IPS-18a (cell line): ENCODE measurements at regions not wholly inside any gene's neighbourhood (a gene's known extent, or its start where the extent isn't known, plus 50 kb on each side); places are given as distances from the start of the nearest gene placed in this dataset.

ENCODE experiments used
- H3K27ac ChIP-seq: one replicate; pipeline ENCODE4 v1.5.1; 2013; ENCODE audit warnings: low read length
- H3K27me3 ChIP-seq: one replicate; pipeline ENCODE4 v1.6.1; 2013; ENCODE audit warnings: mild to moderate bottlenecking, low read length; ENCODE audit not compliant: control insufficient read depth, insufficient read depth
- H3K36me3 ChIP-seq: one replicate; pipeline ENCODE4 v1.6.1; 2013; ENCODE audit warnings: low read depth, low read length; ENCODE audit not compliant: control insufficient read depth
- H3K4me1 ChIP-seq: one replicate; pipeline ENCODE4 v1.6.1; 2013; ENCODE audit warnings: low read depth, low read length; ENCODE audit not compliant: control insufficient read depth
- H3K4me3 ChIP-seq: one replicate; pipeline ENCODE4 v1.5.1; 2013; ENCODE audit warnings: low read length
- H3K9ac ChIP-seq: one replicate; pipeline ENCODE4 v1.6.1; 2013; ENCODE audit warnings: mild to moderate bottlenecking, low read length, moderate library complexity
- H3K9me3 ChIP-seq: one replicate; pipeline ENCODE4 v1.6.1; 2013; ENCODE audit warnings: low read depth, low read length; ENCODE audit not compliant: control insufficient read depth

DNA sequence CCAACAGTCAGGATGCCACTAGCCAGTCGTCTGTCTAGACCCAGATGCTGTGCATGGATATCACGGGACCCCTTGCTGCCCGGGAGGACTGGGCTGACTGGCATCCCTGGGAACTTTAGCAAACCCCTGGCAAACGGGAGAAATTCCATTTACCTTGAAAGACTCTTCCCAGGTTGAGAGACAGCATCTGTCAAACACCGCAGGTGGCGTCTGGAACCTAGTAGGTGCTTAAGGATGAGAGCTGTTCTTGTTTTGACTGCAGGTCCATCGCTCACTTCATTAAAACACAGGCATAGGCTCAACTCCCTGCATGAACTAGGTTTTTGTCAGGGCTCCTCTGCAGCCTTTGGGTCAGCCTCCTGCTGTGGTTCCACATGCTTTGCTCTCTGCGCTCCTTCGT lies 546.3 kb downstream of the BCL11B start:
- Histone ChIP-seq H3K27me3 (no peaks in the 10 kb centered on the region), H3K9me3 (no peaks in the 10 kb centered on the region), H3K27ac (no peak overlapping the region), H3K4me1 (peaks cover 7% of the 10 kb centered on the region), H3K36me3 (no peaks in the 10 kb centered on the region), H3K9ac (no peak overlapping the region), H3K4me3 (no peak overlapping the region)

DNA sequence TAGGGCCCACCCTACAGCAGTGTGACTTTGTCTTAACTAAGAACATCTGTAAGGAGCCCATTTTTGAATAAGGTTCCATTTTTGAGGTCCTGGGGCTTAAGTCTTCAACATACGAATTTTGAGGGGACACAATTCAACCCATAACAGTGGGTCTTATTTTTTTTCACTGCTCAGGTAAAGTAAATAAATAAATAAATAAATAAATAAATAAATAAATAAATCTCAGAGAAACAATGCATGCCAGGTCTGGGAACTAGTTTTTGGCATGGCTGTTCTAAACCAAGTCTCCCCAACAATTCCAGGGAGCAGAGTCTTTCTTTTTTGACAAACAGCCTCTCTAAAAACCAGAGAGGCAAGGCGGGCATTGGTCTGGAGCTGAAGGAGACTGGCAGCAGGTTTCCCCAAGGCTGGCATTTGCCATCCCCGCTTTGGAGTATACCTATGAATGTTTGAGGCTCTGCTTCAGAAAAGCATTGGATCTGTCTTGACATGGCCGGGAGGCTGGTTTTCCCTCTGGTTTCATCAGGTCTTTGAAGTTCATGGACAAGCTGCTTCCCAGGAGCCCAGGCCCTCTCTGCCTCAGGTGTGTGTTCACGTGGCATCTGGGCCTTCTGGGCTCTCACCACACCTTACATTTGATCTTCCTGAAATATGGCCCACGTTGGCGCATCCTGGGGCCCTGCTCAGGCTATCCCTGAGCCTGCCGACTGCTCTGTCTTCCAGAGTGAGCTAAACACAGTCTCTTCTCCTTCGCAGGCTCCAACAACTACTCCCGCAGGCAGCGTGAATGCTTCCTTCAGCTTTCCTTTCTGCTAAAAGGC lies 545.2 kb downstream of the BCL11B start:
- Histone ChIP-seq H3K4me1 (peaks cover 7% of the 10 kb centered on the region), H3K27ac (no peak overlapping the region), H3K27me3 (no peaks in the 10 kb centered on the region)

DNA sequence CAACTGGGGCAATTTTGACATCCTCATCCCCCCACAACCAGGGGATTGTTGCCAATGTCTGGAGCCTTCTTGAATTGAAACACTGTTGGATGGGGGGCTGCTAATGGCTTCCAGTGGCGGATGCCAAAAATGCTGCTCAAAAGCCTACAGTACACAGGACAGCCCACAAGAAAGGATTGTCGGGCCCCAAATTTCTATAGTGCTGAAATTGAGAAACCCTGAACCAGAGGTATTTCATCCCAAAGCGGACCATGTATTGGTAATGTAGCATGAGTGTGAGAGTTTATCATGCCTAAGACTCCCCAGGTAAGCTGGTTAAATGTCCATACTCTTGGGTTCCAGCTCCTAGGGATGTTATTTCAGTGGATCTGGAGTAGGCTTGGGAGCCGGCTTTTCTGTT lies 544.0 kb downstream of the BCL11B start:
- Histone ChIP-seq H3K27me3 (no peaks in the 10 kb centered on the region), H3K27ac (no peak overlapping the region), H3K9me3 (no peaks in the 10 kb centered on the region), H3K36me3 (no peaks in the 10 kb centered on the region), H3K9ac (no peak overlapping the region), H3K4me1 (peaks cover 7% of the 10 kb centered on the region), H3K4me3 (no peak overlapping the region)

More for the DNA sequence above, 545.2 kb downstream of the BCL11B start:
- H3K4me3 ChIP-seq = no peak overlapping the region
- H3K36me3 ChIP-seq = no peaks in the 10 kb centered on the region
- H3K9ac ChIP-seq = no peak overlapping the region
- H3K9me3 ChIP-seq = no peaks in the 10 kb centered on the region

DNA sequence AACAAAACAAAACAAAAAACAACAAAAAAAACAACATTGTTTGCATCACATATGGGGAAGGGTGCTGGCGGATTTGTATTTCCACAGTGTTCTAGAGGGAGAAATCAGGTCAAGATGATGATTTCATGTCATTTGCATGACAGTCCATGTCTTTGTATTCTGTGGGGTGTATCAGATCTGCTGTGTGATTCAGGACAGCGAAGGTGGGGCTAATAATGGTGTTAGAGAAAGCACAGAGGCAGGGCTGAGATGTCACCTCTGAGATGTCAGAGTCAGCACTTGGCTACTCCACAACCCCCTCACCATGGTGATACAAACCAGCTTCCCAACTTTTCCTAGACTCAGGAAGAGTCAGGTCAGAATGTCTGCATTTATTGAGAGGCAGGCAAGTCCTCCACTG lies 543.2 kb downstream of the BCL11B start:
- Histone ChIP-seq H3K4me3 (no peak overlapping the region), H3K27ac (no peak overlapping the region), H3K36me3 (no peaks in the 10 kb centered on the region), H3K9me3 (no peaks in the 10 kb centered on the region), H3K27me3 (no peaks in the 10 kb centered on the region), H3K4me1 (peaks cover 7% of the 10 kb centered on the region), H3K9ac (no peak overlapping the region)

DNA sequence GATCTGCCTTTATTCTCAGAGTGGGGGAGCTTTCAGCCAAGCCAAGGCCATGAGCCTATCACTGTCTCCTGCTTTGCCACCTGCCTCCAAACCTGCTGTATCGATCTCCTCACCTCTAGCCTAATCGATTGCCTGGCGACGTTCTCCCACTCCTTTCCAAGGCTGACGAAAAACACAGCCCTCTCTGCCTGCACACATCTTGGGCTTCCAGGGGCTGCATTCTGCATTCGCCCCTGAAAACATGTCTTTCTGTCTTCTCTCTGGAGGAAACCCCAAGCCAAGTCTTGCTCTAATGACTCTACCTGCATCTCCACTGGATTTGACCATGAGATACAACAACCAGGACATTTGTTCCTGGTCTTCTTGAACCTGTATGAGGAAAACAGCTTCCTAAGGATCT lies 540.7 kb downstream of the BCL11B start:
- no peaks in the 10 kb centered on the region for H3K4me1 ChIP-seq
- no peaks in the 10 kb centered on the region for H3K9me3 ChIP-seq
- H3K36me3 ChIP-seq = no peaks in the 10 kb centered on the region
- H3K4me3 ChIP-seq = no peak overlapping the region
- H3K27ac ChIP-seq = no peak overlapping the region
- no peaks in the 10 kb centered on the region for H3K27me3 ChIP-seq
- no peak overlapping the region for H3K9ac ChIP-seq

DNA sequence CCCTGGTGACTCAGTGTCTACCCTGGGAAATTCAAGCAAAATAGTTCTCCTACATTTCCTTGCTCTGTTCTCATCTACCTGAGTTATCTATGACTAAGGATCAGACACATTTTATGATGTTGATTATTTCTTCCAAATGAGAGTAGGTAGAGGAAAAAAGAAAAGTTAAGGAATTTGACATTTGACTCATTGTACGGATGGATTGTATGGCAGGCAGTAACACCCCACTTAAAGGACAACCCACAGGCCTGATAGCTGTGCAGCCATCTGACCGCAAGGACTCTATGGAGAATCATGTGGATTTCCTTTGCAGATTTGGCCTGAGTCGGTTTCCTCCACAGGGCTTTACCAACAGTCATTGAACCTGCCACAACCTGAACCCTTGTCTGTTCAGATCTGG lies 540.3 kb downstream of the BCL11B start:
- H3K4me1 ChIP-seq = no peaks in the 10 kb centered on the region
- no peaks in the 10 kb centered on the region for H3K27me3 ChIP-seq
- H3K9ac ChIP-seq = no peak overlapping the region
- no peak overlapping the region for H3K4me3 ChIP-seq
- H3K9me3 ChIP-seq = no peaks in the 10 kb centered on the region
- H3K27ac ChIP-seq = no peak overlapping the region
- no peaks in the 10 kb centered on the region for H3K36me3 ChIP-seq

DNA sequence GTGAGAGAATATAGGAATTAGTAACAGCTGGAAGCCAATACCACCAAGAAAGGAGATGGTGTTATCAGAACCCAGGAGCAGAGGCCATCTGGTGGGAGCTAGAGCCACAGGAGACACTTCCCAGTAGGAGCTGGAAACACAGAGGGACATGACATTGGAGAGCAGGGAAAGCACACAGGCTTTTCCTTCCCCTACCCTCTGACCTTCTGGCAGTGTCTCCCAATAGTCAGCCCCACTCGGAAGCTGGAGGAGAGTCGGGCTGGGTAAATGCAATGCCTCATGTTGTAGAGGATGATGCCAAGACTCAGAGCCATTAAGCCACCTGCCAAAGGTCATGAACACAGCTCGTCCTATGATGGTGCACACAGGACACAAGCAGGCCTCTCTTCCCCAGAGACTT lies 538.5 kb downstream of the BCL11B start:
- no peaks in the 10 kb centered on the region for H3K4me1 ChIP-seq
- no peak overlapping the region for H3K9ac ChIP-seq
- H3K27ac ChIP-seq = no peak overlapping the region
- no peaks in the 10 kb centered on the region for H3K27me3 ChIP-seq
- no peaks in the 10 kb centered on the region for H3K36me3 ChIP-seq
- H3K9me3 ChIP-seq = no peaks in the 10 kb centered on the region
- H3K4me3 ChIP-seq = no peak overlapping the region

DNA sequence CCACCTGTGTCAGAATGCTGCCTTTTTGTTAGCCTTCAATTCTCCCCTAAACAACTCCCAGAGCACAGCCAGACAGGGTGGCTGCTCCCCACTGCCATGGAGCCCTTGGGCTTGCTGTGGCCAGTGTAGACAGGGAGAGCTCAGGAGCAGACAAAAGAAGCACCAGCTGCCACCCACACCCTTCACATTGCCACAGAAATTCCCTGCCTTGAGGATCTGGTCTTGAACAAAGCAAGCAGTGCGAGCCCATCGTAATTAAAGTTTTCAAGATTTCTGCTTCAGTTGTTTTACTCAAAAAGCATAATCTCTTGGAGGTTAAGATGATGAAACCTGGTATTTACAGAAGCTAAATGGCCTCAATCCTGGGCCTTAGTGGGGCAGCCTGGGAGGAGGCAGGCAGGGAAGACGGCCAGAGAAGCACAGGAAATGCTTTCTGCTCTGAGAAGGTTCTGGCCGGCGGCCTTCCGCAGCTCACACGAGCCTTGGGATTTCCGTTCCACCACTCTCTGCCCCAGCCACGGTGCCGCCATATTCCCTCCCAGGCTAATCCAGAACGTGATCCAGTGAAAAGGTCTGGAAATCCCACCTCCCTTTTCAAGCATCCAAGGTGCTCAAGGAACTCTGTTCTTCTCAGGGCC lies 535.2 kb downstream of the BCL11B start:
- H3K9me3 ChIP-seq = no peaks in the 10 kb centered on the region
- no peak overlapping the region for H3K9ac ChIP-seq
- no peaks in the 10 kb centered on the region for H3K27me3 ChIP-seq
- H3K4me1 ChIP-seq = no peaks in the 10 kb centered on the region
- H3K27ac ChIP-seq = no peak overlapping the region
- H3K4me3 ChIP-seq = no peak overlapping the region
- H3K36me3 ChIP-seq = no peaks in the 10 kb centered on the region

DNA sequence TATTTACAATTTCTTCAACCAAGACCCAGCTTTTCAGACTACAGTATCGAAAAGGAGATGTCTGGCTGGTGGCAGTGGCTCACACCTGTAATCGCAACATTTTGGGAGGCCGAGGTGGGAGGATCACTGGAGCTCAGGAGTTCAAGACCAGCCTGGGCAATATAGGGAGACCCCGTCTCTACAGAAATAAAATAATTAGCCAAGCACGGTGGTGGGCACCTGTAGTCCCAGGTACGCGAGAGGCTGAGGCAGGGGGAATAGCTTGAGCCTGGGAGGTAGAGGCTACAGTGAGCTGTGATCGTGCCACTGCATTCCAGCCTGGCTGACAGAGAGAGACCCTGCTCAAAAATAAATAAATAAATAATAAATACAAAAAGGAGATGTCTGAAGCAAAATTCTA lies 530.5 kb downstream of the BCL11B start:
- H3K27me3 ChIP-seq = no peaks in the 10 kb centered on the region
- no peak overlapping the region for H3K9ac ChIP-seq
- no peaks in the 10 kb centered on the region for H3K9me3 ChIP-seq
- H3K4me3 ChIP-seq = no peak overlapping the region
- no peaks in the 10 kb centered on the region for H3K36me3 ChIP-seq
- H3K27ac ChIP-seq = no peak overlapping the region
- H3K4me1 ChIP-seq = no peaks in the 10 kb centered on the region

DNA sequence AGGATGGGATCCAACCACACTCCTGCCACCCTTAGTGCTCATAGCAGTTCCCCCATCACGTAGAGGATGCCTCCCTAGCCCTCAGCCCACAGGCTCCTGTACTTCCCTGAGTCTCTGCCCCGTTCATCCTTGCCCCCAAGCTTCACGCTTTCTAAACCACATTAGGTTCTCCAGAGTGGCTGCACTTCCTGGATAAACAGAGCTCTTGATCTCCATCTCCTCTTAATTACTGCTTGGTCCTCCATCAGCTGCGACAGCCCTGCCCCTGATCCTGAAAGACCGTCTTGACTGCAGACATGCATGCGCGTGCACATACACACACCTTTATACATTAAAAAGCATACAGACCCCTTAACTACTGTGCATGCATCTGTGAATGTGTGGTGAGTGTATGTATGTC lies 530.0 kb downstream of the BCL11B start:
- Histone ChIP-seq H3K9me3 (no peaks in the 10 kb centered on the region), H3K9ac (no peak overlapping the region), H3K36me3 (no peaks in the 10 kb centered on the region), H3K4me3 (no peak overlapping the region), H3K27me3 (no peaks in the 10 kb centered on the region), H3K27ac (no peak overlapping the region), H3K4me1 (no peaks in the 10 kb centered on the region)

DNA sequence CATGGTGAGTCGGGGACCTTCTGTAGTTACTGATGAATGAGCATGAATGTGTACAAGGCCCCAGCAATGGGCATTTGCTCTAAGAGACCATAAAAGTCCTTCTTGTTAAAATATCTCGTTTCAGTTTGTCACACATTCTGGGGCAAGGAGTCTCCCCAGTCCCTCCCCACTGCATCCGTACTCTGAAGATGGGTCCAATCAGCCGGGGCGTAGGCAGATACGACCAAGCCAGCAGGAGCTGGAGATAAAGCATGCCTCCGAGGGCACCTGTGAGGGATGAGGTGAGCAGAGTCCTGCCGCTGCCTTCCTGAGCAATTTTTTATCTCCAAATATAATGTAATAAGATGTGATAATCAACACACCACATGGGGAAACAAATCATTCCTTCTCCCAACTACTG lies 528.5 kb downstream of the BCL11B start:
- H3K9me3 ChIP-seq = no peaks in the 10 kb centered on the region
- no peak overlapping the region for H3K4me3 ChIP-seq
- no peaks in the 10 kb centered on the region for H3K36me3 ChIP-seq
- H3K27ac ChIP-seq = no peak overlapping the region
- no peak overlapping the region for H3K9ac ChIP-seq
- H3K27me3 ChIP-seq = no peaks in the 10 kb centered on the region
- H3K4me1 ChIP-seq = no peaks in the 10 kb centered on the region

DNA sequence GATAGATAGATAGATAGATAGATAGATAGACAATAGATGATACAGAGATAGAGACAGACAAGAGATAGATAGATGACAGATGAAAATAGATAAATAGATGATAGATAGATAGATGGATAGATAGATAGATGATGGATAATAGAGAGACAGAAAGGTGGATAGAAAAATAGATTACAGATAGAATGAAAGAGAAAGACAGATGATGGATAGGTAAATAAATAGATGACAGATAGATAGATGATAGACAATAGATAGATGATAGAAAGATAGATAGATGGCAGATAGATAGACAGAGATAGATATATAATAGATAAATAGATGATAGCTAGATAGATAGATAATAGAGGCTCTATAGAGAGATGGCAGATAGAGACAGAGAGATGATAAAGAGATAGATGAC lies 523.0 kb downstream of the BCL11B start:
- no peaks in the 10 kb centered on the region for H3K36me3 ChIP-seq
- H3K27me3 ChIP-seq = no peaks in the 10 kb centered on the region
- no peak overlapping the region for H3K9ac ChIP-seq
- no peaks in the 10 kb centered on the region for H3K9me3 ChIP-seq
- peaks cover 5% of the 10 kb centered on the region for H3K4me1 ChIP-seq
- H3K4me3 ChIP-seq = no peak overlapping the region
- H3K27ac ChIP-seq = no peak overlapping the region
